RWPE2 (cell line): ENCODE measurements at regions not wholly inside any gene's neighbourhood (a gene's known extent, or its start where the extent isn't known, plus 50 kb on each side); places are given as distances from the start of the nearest gene placed in this dataset.

Experiments used
- ATAC-seq: fragments of 200-7000 bp; cut with Tn5 transposase; 3 replicates; pipeline ENCODE4 v1.9.1; 2021; ENCODE audit warnings: low read depth
- DNase-seq: peaks from one replicate; pipeline ENCODE4 v3.0.0-alpha.2; 2020; ENCODE audit warnings: low spot score
- H3K27ac ChIP-seq: fragments of 450-650 bp; 2 replicates; pipeline ENCODE4 v1.5.1; 2017; ENCODE audit warnings: mild to moderate bottlenecking; ENCODE audit not compliant: poor library complexity, severe bottlenecking
- H3K27me3 ChIP-seq: fragments of 250-450 bp; sonication (Bioruptor Pico); 2 replicates; pipeline ENCODE4 v1.5.1; 2021; ENCODE audit warnings: mild to moderate bottlenecking, moderate library complexity; ENCODE audit not compliant: insufficient read depth, poor library complexity, severe bottlenecking
- H3K36me3 ChIP-seq: fragments of 250-450 bp; sonication (Bioruptor Pico); 2 replicates; pipeline ENCODE4 v1.5.1; 2020; ENCODE audit warnings: low read depth, mild to moderate bottlenecking, moderate library complexity
- H3K4me1 ChIP-seq: fragments of 250-450 bp; sonication (Bioruptor Pico); 2 replicates; pipeline ENCODE4 v1.5.1; 2021; ENCODE audit warnings: mild to moderate bottlenecking, moderate library complexity; ENCODE audit not compliant: insufficient read depth, poor library complexity, severe bottlenecking
- H3K4me3 ChIP-seq: fragments of 250-450 bp; sonication (Bioruptor Pico); 2 replicates; pipeline ENCODE4 v1.5.1; 2021; ENCODE audit warnings: mild to moderate bottlenecking, moderate library complexity; ENCODE audit not compliant: severe bottlenecking
- H3K9me3 ChIP-seq: fragments of 250-450 bp; sonication (Bioruptor Pico); 2 replicates; pipeline ENCODE4 v1.5.1; 2021; ENCODE audit warnings: mild to moderate bottlenecking, moderate library complexity; ENCODE audit not compliant: severe bottlenecking
- TF ChIP-seq, protein P1 (sequence below): fragments of 450-650 bp; IDR thresholded peaks from one replicate; pipeline ENCODE4 v1.5.1; 2017; ENCODE audit warnings: mild to moderate bottlenecking, moderate library complexity; ENCODE audit not compliant: poor library complexity, severe bottlenecking

DNA sequence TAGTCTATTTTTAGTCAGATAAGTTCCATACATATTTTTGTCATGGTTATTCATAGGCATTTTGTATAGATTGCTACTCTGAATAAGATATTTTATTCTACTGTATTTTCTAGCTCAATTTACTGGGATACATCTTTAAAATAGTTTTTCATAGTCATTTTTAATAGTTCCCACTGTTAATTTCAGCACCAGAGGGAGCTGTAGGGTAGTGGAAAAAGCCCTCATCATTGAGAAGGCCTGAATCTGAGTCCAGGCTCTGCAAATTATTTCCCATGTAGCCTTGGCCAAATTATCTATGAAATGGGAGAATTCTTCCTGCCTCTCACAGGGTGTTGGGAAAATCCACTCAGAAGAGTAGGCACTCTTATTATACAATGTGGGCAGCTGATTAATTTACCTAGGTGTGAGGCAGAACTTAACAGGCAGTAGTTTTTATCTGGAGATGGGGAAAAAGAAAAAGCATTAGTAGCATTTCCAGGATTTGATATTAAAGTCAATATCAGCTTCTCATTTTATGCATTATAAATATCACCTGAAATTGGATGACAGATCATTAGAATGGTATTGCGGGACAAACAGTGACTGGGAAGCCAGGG is 102.9 kb upstream of the PAQR3 start:
- DNase-seq: no peak
- no peak for ATAC-seq

DNA sequence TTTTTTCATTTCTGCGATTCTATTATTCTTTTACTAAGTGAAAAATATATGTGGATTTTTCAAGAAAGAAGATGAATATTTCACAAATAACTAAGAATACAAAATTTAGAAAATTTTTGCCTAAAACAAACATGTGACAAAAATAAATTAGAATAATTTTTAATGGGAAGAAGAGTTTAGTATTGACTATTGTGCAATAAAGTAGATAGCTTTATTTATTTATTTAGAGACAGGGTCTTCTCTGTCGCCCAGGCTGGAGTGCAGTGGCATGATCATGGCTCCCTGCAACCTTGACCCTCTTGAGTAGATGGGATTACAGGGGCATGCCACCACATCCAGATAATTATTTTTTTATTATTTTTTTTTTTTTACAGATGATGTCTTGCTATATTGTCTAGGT is 95.3 kb upstream of the PAQR3 start:
- Histone ChIP-seq H3K27me3 (no peaks in the 10 kb centered on the region), H3K36me3 (no peaks in the 10 kb centered on the region; the same call in 1 of the 2 replicates), H3K4me1 (no peaks in the 10 kb centered on the region), H3K4me3 (no peak overlapping the region), H3K9me3 (no peaks in the 10 kb centered on the region), H3K27ac (no peak overlapping the region)
- TF ChIP-seq, protein P1, sequence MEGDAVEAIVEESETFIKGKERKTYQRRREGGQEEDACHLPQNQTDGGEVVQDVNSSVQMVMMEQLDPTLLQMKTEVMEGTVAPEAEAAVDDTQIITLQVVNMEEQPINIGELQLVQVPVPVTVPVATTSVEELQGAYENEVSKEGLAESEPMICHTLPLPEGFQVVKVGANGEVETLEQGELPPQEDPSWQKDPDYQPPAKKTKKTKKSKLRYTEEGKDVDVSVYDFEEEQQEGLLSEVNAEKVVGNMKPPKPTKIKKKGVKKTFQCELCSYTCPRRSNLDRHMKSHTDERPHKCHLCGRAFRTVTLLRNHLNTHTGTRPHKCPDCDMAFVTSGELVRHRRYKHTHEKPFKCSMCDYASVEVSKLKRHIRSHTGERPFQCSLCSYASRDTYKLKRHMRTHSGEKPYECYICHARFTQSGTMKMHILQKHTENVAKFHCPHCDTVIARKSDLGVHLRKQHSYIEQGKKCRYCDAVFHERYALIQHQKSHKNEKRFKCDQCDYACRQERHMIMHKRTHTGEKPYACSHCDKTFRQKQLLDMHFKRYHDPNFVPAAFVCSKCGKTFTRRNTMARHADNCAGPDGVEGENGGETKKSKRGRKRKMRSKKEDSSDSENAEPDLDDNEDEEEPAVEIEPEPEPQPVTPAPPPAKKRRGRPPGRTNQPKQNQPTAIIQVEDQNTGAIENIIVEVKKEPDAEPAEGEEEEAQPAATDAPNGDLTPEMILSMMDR: no peak
- no peak for DNase-seq
- no peak for ATAC-seq

More for the DNA sequence above, 102.9 kb upstream of the PAQR3 start:
- no peaks in the 10 kb centered on the region for H3K9me3 ChIP-seq
- TF ChIP-seq, protein P1: peak; percentile 70
- no peak overlapping the region for H3K4me3 ChIP-seq
- no peaks in the 10 kb centered on the region for H3K27me3 ChIP-seq
- H3K4me1 ChIP-seq: no peaks in the 10 kb centered on the region
- no peaks in the 10 kb centered on the region for H3K36me3 ChIP-seq
- no peak overlapping the region for H3K27ac ChIP-seq

DNA sequence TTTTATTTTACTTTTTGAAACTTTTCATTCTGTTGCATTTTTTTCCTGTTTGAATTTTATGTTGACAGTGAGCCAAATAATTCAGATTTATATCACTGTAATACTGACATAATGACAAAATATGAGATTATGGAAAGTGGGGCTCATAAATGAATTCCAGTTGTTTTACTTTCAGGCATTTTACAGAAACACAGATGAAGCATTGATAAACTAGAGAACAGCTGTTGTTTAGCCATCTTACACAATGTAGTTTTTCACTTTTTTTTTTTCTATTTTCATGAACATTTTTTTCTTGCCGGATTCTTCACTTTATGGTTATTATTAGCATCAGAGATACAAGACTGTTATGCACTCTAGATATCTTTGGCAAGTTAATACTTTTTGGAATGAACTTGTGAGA is 91.7 kb upstream of the PAQR3 start:
- DNase-seq (no peak), ATAC-seq (no peak)
- Histone ChIP-seq H3K27ac (no peak overlapping the region), H3K27me3 (peaks cover 2% of the 10 kb centered on the region), H3K36me3 (no peaks in the 10 kb centered on the region; the same call in 1 of the 2 replicates), H3K9me3 (no peaks in the 10 kb centered on the region), H3K4me3 (no peak overlapping the region), H3K4me1 (no peaks in the 10 kb centered on the region)
- TF ChIP-seq, protein P1: no peak

DNA sequence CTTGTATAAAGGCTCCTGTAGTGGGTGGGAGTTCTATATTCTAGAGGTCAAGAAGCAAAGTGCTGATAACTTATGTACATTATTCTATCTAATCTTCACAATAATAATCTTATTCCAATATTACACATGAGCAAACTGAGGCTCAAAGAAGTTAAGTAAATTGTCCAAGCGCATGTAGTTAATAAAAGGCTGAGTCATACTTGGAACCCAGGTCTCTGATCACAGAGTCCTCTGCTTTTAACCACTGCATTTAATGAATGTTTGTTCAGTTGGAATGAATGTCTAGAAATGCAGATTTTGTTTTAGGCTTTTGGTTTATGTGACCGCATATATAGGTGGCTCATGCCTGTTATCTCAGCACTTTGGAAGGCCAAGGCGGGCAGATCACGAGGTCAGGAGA is 88.4 kb upstream of the PAQR3 start:
- Histone ChIP-seq H3K27ac (no peak overlapping the region), H3K27me3 (peaks cover 2% of the 10 kb centered on the region), H3K9me3 (no peaks in the 10 kb centered on the region), H3K4me1 (no peaks in the 10 kb centered on the region), H3K4me3 (no peak overlapping the region), H3K36me3 (no peaks in the 10 kb centered on the region; the same call in 1 of the 2 replicates)
- TF ChIP-seq, protein P1: no peak
- DNase-seq (no peak), ATAC-seq (no peak)

DNA sequence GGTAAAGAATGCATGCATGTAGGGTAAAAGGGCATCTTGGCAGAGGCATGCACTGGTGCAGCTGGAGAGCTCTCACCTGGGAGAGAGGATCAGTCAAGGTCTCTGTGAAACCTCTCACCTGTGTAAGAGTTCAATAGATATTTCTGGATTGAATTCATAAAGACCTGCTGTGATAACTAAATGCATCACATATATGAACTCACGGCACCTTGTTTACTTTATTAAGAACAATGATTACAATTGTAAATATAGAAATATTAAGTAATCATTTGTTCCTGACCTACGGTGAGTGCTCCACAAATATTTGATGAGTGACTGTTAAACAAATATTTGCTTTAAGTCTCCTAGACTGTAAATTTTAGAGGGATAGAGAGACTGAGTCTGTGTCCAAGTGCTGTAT is 85.9 kb upstream of the PAQR3 start:
- no peak overlapping the region for H3K27ac ChIP-seq
- DNase-seq (no peak), ATAC-seq (peak; percentile 42)
- no peaks in the 10 kb centered on the region for H3K36me3 ChIP-seq
- no peaks in the 10 kb centered on the region for H3K4me1 ChIP-seq
- H3K4me3 ChIP-seq: no peak overlapping the region
- peaks cover 2% of the 10 kb centered on the region for H3K27me3 ChIP-seq
- TF ChIP-seq, protein P1: no peak
- H3K9me3 ChIP-seq: no peaks in the 10 kb centered on the region
